T-helper 2 cell treated with Interferon-gamma antibody and Interleukin-4, amounts not matched to agents 5 μg/mL and 100 μg/mL, for 36 hours (primary cell): ENCODE measurements at regions not wholly inside any gene's neighbourhood (a gene's known extent, or its start where the extent isn't known, plus 50 kb on each side); places are given as distances from the start of the nearest gene placed in this dataset.
"Not testable (repeated sequence)": the region's sequence is repeated elsewhere in the genome, so short reads cannot be mapped to it uniquely, and the experiment has no call there.

Source experiments
- DNase-seq: peaks from one replicate; pipeline ENCODE4 v3.0.0; 2021; ENCODE audit warnings: low spot score
- H3K27ac Mint-ChIP-seq: one replicate; pipeline ENCODE4 v1.8.0; 2021; ENCODE audit warnings: mild to moderate bottlenecking, mixed read lengths
- H3K27me3 Mint-ChIP-seq: one replicate; pipeline ENCODE4 v1.8.0; 2021; ENCODE audit warnings: low read depth, mixed read lengths
- H3K36me3 Mint-ChIP-seq: one replicate; pipeline ENCODE4 v1.8.0; 2021; ENCODE audit warnings: low read depth, mixed read lengths
- H3K4me1 Mint-ChIP-seq: one replicate; pipeline ENCODE4 v1.8.0; 2021; ENCODE audit warnings: low read depth, mixed read lengths
- H3K4me3 Mint-ChIP-seq: one replicate; pipeline ENCODE4 v1.8.0; 2022; ENCODE audit warnings: mild to moderate bottlenecking, moderate library complexity, mixed read lengths
- H3K9me3 Mint-ChIP-seq: one replicate; pipeline ENCODE4 v1.8.0; 2021; ENCODE audit warnings: mixed read lengths

GRCh38 chr6:27667657-27668441 is 194.9 kb upstream of the ZNF184 start:
- Mint-ChIP-seq H3K4me3 (peak overlapping the region; percentile 69), H3K4me1 (peaks cover 42% of the 10 kb centered on the region), H3K27me3 (peaks cover 66% of the 10 kb centered on the region), H3K36me3 (no peaks in the 10 kb centered on the region), H3K27ac (peak overlapping the region; percentile 31), H3K9me3 (peaks cover 4% of the 10 kb centered on the region)
- no peak for DNase-seq

DNA sequence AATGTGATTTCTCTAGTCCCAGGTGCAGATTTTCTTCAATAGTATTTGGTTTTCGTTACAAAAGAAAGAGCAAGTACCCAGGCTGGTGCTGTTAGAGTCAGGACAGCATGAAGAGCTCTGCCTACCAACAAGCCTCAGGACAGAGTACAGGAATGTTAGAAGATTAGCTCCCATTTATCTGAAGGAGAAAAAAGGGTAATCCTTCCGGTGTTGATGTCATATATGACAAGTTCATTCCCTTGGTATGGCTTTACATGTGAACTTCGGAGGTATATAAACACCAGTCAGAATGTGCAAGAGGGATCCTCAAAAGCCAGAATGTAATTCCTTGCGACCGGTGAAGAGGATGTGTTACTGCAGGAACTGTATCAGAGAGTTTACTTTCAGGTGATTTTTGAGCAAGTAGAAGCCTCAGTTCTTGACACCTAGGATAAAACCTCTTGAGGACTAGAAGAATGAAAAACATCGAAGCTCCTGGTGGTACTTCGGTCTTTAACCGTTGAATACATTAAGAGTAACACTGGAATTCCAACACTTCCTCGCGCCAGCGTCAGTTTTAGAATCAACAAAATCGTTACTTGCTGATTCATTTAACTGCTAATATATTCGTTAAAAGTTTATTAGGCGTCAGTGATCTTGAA is 194.2 kb upstream of the ZNF184 start:
- no peak for DNase-seq
- Mint-ChIP-seq H3K4me1 (peaks cover 35% of the 10 kb centered on the region), H3K4me3 (peak overlapping the region; percentile 69), H3K9me3 (no peaks in the 10 kb centered on the region), H3K36me3 (no peaks in the 10 kb centered on the region), H3K27ac (no peak overlapping the region), H3K27me3 (peaks cover 59% of the 10 kb centered on the region)

DNA sequence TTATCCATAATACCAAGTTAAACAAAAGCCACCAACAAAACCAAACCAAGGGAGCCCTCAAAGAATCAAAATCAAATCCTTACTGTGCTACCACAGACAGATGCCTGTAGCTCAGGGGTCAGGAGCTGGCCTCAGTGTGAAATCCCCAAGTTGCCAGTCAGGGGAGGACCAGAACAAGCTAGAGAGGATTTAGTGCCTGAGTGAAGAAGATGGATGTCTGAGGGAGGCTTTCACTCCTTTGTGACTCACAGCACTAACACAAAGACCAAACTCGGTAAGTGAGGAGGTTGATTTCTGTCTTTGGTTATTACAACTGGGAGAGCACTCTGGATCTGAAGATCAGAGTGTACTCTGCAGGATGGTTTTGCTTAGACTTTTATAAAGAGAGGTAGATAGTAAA is 189.9 kb upstream of the ZNF184 start:
- no peak overlapping the region for H3K27ac Mint-ChIP-seq
- no peak overlapping the region for H3K4me3 Mint-ChIP-seq
- peaks cover 2% of the 10 kb centered on the region for H3K4me1 Mint-ChIP-seq

DNA sequence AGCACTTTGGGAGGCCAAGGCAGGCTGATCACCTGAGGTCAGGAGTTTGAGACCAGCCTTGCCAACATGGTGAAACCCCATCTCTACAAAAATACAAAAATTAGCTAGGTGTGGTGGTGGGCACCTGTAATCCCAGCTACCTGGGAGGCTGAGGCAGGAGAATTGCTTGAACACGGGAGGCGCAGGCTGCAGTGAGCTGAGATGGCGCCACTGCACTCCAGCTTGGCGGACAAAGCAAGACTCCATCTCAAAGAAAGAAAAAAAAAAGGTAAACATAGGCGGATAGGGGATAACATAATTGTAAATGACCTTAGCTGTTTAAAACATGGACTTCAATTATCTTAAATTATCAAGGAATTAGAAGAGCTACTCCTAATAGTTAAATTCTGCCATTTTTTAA is 189.3 kb upstream of the ZNF184 start:
- H3K9me3 Mint-ChIP-seq, H3K4me1 Mint-ChIP-seq, H3K36me3 Mint-ChIP-seq, H3K4me3 Mint-ChIP-seq, H3K27ac Mint-ChIP-seq, DNase-seq: not testable (repeated sequence)
- H3K27me3 Mint-ChIP-seq, result peaks cover 21% of the 10 kb centered on the region

More for the DNA sequence above, 189.9 kb upstream of the ZNF184 start:
- Mint-ChIP-seq H3K9me3 (no peaks in the 10 kb centered on the region), H3K27me3 (peaks cover 26% of the 10 kb centered on the region), H3K36me3 (no peaks in the 10 kb centered on the region)
- no peak for DNase-seq

GRCh38 chr6:27653143-27653825 is 180.4 kb upstream of the ZNF184 start:
- not testable (repeated sequence) for DNase-seq, H3K4me3 Mint-ChIP-seq, H3K36me3 Mint-ChIP-seq, H3K27ac Mint-ChIP-seq, H3K4me1 Mint-ChIP-seq
- Mint-ChIP-seq H3K9me3 (peaks cover 10% of the 10 kb centered on the region), H3K27me3 (peaks cover 27% of the 10 kb centered on the region)

- Mint-ChIP-seq H3K36me3 (no peaks in the 10 kb centered on the region), H3K4me3 (no peak overlapping the region), H3K27ac (no peak overlapping the region), H3K27me3 (peaks cover 26% of the 10 kb centered on the region), H3K9me3 (peaks cover 10% of the 10 kb centered on the region), H3K4me1 (peaks cover 6% of the 10 kb centered on the region)
- DNase-seq, result no peak
These were observed 178.4 kb upstream of the ZNF184 start for GRCh38 chr6:27651371-27651732.

DNA sequence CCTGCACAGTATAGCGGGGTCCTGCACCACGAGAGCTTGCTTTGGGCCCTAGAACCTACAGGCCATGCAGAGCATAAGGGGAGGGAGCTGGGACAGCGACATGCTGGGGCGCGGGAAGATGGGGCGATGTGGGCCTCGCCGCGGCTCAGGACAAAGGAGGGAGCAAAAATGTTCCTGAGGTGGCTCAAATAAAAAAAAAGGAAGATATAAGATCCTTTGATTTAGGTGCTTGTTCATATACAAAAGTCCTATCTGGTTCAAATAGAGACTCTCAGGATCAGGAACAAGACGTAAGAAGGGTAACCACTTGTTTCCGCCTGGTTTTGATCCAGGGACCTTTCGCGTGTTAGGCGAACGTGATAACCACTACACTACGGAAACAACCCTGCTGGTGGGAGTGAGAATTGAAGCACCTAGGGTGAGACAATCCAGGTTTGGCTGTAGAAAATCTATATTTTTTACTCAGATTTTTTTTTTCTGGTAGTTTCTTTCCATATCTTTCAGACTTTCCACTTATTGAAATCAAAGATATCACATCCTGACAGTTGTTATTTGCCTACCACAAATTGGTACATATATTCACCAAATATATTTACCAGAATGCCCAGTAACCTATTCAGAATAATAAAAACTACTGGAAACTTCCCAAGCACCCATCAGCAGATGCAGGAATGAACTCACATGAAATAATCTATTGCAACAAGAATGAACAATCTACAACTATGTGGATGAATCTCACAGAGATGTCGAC is 177.9 kb upstream of the ZNF184 start:
- H3K27me3 Mint-ChIP-seq, result peaks cover 24% of the 10 kb centered on the region
- peaks cover 6% of the 10 kb centered on the region for H3K4me1 Mint-ChIP-seq
- H3K27ac Mint-ChIP-seq, result no peak overlapping the region
- peak; percentile 34 for DNase-seq
- H3K36me3 Mint-ChIP-seq, result no peaks in the 10 kb centered on the region
- no peak overlapping the region for H3K4me3 Mint-ChIP-seq
- peaks cover 10% of the 10 kb centered on the region for H3K9me3 Mint-ChIP-seq

DNA sequence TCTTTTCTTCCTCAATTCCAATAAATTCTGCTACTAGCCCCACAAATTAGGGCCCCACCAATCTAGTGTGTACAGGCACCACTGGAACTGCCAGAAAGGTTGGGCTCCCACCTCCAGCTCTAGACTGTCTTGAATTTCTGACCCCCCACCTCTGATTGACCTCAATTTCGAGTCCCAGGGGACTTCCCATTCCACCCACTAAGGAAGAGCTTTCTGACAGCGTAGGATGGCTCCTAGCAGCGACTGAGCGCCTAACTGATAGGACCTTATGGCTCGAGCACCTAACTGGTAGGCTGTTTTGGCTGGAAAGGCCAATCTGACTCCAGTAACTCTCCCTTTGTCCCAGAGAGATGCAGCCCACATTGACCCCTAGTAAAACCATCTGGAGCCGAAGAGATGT is 171.6 kb upstream of the ZNF184 start:
- Mint-ChIP-seq H3K4me3 (no peak overlapping the region), H3K9me3 (peaks cover 5% of the 10 kb centered on the region), H3K27ac (no peak overlapping the region), H3K27me3 (peaks cover 15% of the 10 kb centered on the region), H3K36me3 (no peaks in the 10 kb centered on the region), H3K4me1 (peaks cover 3% of the 10 kb centered on the region)
- no peak for DNase-seq

GRCh38 chr6:27642744-27643456 is 170.0 kb upstream of the ZNF184 start:
- Mint-ChIP-seq H3K4me1 (no peaks in the 10 kb centered on the region), H3K27me3 (peaks cover 13% of the 10 kb centered on the region), H3K4me3 (no peak overlapping the region), H3K36me3 (no peaks in the 10 kb centered on the region), H3K9me3 (peaks cover 5% of the 10 kb centered on the region), H3K27ac (no peak overlapping the region)
- DNase-seq, result no peak

- not testable (repeated sequence) for H3K9me3 Mint-ChIP-seq, H3K4me3 Mint-ChIP-seq, H3K4me1 Mint-ChIP-seq, H3K27ac Mint-ChIP-seq, DNase-seq, H3K36me3 Mint-ChIP-seq
- peaks cover 37% of the 10 kb centered on the region for H3K27me3 Mint-ChIP-seq
These were observed 163.0 kb upstream of the ZNF184 start for GRCh38 chr6:27635886-27636285.

DNA sequence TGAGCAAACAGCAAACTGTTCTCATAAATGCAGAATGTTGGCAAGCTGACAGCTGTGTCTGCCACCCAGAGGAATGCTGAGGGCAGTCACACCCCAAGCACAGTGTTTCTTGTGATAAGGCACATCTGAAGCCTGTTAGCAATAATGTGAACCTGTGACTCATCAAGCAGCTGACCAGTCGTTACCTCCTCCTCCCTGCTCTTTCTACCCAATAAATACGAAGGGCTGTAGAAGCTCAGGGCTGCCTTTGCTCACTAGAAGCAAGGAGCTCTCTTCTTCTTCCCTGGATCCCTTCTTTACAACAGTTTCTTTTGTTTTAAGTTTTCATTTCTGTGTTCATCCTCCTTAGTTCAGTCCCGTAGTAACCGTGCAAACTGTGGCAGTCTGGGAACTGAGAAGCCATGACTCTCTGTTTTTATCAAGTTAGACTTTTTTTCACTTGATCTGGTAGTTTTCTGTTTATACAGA is 160.3 kb upstream of the ZNF184 start:
- not testable (repeated sequence) for H3K9me3 Mint-ChIP-seq, DNase-seq, H3K4me3 Mint-ChIP-seq, H3K27ac Mint-ChIP-seq, H3K4me1 Mint-ChIP-seq, H3K36me3 Mint-ChIP-seq
- H3K27me3 Mint-ChIP-seq, result peaks cover 51% of the 10 kb centered on the region

DNA sequence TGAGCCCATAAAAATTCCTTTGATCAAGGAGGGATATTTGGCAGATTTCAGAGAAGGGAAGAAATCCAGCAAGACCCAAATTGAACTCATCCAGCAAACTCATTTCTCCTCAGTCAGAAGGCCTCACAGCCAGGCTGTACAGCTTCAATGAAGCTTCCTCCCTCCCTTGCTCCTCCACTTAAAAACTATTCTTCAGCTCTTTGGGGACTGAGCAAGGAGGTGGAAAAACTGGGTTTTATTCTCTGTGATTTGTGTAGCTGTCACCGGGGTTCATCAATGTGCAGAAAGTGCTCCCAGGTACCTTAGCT is 158.7 kb upstream of the ZNF184 start:
- DNase-seq, result no peak
- no peak overlapping the region for H3K27ac Mint-ChIP-seq
- H3K27me3 Mint-ChIP-seq, result peaks cover 51% of the 10 kb centered on the region
- peaks cover 8% of the 10 kb centered on the region for H3K9me3 Mint-ChIP-seq
- H3K4me1 Mint-ChIP-seq, result peaks cover 4% of the 10 kb centered on the region
- peak overlapping the region; percentile 83 for H3K4me3 Mint-ChIP-seq
- H3K36me3 Mint-ChIP-seq, result no peaks in the 10 kb centered on the region

DNA sequence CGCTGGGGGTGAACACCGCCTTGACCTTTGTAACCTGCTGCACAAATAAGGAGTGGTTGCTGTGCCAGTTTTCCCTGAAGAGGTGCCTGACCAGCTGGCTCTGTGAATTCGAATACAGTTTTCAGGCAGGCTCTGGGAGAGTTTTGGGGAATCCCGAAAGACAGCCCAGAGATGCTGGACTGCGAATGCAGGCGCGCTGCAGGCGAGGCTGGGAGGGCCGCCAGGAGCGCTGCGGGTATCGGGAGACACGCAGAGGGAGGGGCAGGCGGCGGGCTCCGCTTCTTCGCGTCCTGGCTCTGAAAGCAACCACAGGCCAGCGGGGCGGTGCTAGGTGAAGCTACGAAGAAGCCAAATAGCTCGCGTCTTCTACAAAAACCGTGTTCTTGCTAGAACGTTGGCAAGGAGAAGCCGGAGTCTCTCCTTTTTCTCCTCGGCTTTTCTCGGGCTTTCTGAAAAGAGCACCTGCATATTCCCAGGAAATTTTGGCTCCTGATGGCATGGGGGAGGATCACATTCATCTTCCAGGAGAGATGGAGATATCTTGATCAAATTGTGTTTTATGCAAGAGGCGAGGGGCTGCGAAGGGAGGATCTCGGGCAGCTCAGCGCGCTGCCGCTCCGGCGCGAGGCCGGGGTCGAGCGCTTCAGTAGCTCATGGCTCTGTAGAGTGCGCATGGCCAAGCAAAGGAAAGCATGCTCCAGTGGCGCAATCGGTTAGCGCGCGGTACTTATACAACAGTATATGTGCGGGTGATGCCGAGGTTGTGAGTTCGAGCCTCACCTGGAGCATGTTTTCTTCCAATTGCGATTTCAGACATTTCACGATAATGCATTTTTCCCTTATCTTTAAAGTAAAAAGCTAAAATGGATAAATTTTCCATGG is 158.1 kb upstream of the ZNF184 start:
- H3K4me1 Mint-ChIP-seq, result peaks cover 4% of the 10 kb centered on the region
- peak overlapping the region; percentile 41 for H3K27ac Mint-ChIP-seq
- no peaks in the 10 kb centered on the region for H3K36me3 Mint-ChIP-seq
- peak overlapping the region; percentile 83 for H3K4me3 Mint-ChIP-seq
- peak; percentile 43 for DNase-seq
- H3K27me3 Mint-ChIP-seq, result peaks cover 51% of the 10 kb centered on the region
- peaks cover 8% of the 10 kb centered on the region for H3K9me3 Mint-ChIP-seq
